ENCODE measurements at regions not wholly inside any gene's neighbourhood (a gene's known extent, or its start where the extent isn't known, plus 50 kb on each side); places are given as distances from the start of the nearest gene placed in this dataset.

DNA sequence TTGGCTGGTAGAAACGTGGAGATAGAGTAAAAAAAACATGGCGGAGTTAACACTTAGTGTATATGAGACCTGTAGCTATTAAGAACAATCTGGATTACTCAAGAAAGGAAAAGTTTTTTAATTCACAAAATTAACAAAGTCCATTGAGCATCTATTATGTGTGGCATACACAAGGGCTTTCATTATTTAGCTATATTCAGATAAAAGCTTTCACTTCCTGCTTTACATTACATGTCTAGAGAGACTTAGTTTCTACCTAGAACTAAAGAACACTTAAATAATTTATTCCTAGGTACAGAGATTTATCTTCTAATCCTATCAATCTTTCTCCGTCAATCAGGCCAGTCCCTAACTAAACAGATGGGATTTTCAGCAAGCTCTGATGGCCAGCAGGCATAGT, 196.0 kb upstream of the SLC39A10 start:
- intact Hi-C loops (cut with DNase I) = no loop called here
- no peak for DNase-seq
- no peaks in the 10 kb centered on the region for H3K36me3 ChIP-seq
- H3K4me1 ChIP-seq = no peaks in the 10 kb centered on the region
- no peaks in the 10 kb centered on the region for H3K27me3 ChIP-seq
- H3K27ac ChIP-seq = no peak overlapping the region
- no peak overlapping the region for H3K4me3 ChIP-seq (replicated peaks in 1 of 3)
- TF ChIP-seq POLR2A (IDR thresholded peaks at IDR 0.05) = no peak
- TF ChIP-seq, protein P1, sequence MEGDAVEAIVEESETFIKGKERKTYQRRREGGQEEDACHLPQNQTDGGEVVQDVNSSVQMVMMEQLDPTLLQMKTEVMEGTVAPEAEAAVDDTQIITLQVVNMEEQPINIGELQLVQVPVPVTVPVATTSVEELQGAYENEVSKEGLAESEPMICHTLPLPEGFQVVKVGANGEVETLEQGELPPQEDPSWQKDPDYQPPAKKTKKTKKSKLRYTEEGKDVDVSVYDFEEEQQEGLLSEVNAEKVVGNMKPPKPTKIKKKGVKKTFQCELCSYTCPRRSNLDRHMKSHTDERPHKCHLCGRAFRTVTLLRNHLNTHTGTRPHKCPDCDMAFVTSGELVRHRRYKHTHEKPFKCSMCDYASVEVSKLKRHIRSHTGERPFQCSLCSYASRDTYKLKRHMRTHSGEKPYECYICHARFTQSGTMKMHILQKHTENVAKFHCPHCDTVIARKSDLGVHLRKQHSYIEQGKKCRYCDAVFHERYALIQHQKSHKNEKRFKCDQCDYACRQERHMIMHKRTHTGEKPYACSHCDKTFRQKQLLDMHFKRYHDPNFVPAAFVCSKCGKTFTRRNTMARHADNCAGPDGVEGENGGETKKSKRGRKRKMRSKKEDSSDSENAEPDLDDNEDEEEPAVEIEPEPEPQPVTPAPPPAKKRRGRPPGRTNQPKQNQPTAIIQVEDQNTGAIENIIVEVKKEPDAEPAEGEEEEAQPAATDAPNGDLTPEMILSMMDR (IDR thresholded peaks at IDR 0.05) = no peak
- WGBS, 2 donors = 55 to 57% methylated on average over 3 of the region's 3 CpGs
- H3K9me3 ChIP-seq = no peaks in the 10 kb centered on the region

DNA sequence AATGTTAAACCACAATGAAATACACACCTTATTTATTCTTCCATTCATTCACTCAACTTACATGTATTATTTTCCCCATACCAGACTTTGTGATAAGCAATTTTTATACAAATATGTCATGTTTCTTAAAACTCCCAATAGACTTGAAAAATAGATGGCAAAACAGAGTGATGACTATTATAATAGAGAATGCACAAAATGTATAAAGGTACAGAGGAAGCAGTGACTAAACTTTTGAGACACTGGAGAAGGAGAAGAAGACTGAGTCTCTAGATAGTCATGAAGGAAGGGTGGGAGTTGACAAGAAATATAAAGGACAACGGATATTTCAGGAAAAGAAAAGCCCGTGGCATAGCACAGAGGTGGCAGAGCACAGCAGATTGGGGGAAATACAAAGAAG, 198.1 kb upstream of the SLC39A10 start:
- H3K27me3 ChIP-seq = no peaks in the 10 kb centered on the region
- no peaks in the 10 kb centered on the region for H3K4me1 ChIP-seq
- WGBS, 2 donors = 90% methylated on average over 2 of the region's 2 CpGs
- intact Hi-C loops (cut with DNase I) = no loop called here
- H3K36me3 ChIP-seq = no peaks in the 10 kb centered on the region
- H3K4me3 ChIP-seq (replicated peaks in 1 of 3) = no peak overlapping the region
- H3K9me3 ChIP-seq = no peaks in the 10 kb centered on the region
- H3K27ac ChIP-seq = no peak overlapping the region
- DNase-seq = no peak
- no peak for TF ChIP-seq POLR2A (IDR thresholded peaks at IDR 0.05)
- TF ChIP-seq, protein P1 (IDR thresholded peaks at IDR 0.05) = no peak

DNA sequence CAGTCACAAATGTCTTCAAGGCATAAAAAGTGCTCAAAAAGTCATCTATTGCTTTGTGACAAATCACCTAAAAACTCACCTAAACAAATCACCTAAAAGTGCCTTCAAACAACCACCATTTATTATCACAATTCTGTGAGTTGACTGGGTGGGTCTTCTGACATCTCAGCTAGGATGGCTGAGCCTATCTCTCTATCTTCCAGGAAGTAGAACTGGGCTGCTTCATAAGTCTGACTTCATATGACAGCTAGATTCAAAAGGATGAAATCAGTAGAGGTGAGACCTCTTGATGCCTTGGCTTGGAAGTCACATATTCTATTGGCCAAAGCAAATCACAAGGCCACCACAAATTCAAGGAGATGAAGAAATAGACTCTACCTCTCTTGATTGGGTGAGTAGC, 199.2 kb upstream of the SLC39A10 start:
- intact Hi-C loops (cut with DNase I) = no loop called here
- Histone ChIP-seq H3K9me3 (no peaks in the 10 kb centered on the region), H3K27ac (no peak overlapping the region), H3K36me3 (no peaks in the 10 kb centered on the region), H3K4me1 (no peaks in the 10 kb centered on the region), H3K27me3 (no peaks in the 10 kb centered on the region), H3K4me3 (replicated peaks in 1 of 3) (no peak overlapping the region)
- no peak for DNase-seq
- TF ChIP-seq, protein P1 (IDR thresholded peaks at IDR 0.05) = no peak
- no peak for TF ChIP-seq POLR2A (IDR thresholded peaks at IDR 0.05)

DNA sequence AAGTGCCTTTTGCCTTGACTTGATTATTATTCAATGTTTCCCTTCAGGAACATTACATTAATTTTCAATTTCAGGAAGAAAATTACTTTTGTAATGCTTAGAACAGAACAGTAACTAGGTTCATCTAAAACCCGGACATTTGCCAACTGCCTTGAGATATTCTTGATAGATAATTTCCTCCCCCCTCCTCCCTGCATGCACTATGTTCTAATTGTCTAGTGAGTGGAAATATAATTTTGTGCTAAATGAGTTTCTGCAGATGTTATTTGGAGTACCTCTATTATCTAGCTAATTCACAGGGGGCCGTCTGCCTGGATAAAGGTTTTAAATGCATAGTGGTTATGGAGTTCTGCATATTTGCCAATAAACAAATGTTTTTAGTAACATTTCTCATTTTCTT, 200.3 kb upstream of the SLC39A10 start:
- 75 to 87% methylated on average over 2 of the region's 2 CpGs for WGBS, 2 donors

DNA sequence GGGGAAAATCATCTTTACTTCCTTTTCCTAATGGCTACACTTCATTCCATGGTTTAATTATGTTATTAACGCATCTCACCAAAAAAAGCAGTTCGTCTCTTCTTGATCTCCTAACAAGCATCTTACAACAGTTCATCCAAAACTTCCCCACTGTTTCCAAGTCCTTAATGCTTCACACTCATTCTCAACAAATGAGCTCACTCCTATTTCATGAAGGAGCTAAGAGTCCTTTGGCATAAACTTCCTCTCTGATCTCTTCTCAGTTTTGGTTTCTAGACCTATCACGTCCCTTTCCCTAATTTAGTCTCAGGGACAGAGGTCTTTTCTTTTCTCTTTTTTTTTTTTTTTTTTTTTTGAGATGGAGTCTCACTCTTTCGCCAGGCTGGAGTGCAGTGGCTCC, 205.9 kb upstream of the SLC39A10 start:
- intact Hi-C loops (cut with DNase I) = no loop called here
- DNase-seq = no peak
- TF ChIP-seq POLR2A (IDR thresholded peaks at IDR 0.05) = no peak
- TF ChIP-seq, protein P1 (IDR thresholded peaks at IDR 0.05) = no peak
- no peaks in the 10 kb centered on the region for H3K4me1 ChIP-seq
- H3K36me3 ChIP-seq = no peaks in the 10 kb centered on the region
- H3K27ac ChIP-seq = no peak overlapping the region
- H3K4me3 ChIP-seq (replicated peaks in 1 of 3) = no peak overlapping the region
- WGBS, 2 donors = 82 to 88% methylated on average over 4 of the region's 4 CpGs
- H3K9me3 ChIP-seq = no peaks in the 10 kb centered on the region
- H3K27me3 ChIP-seq = no peaks in the 10 kb centered on the region

More for the DNA sequence above, 200.3 kb upstream of the SLC39A10 start:
- DNase-seq = no peak
- no peak overlapping the region for H3K27ac ChIP-seq
- H3K4me1 ChIP-seq = no peaks in the 10 kb centered on the region
- no peaks in the 10 kb centered on the region for H3K9me3 ChIP-seq
- no peak overlapping the region for H3K4me3 ChIP-seq (replicated peaks in 1 of 3)
- TF ChIP-seq, protein P1 (IDR thresholded peaks at IDR 0.05) = no peak
- no peak for TF ChIP-seq POLR2A (IDR thresholded peaks at IDR 0.05)
- no peaks in the 10 kb centered on the region for H3K36me3 ChIP-seq
- intact Hi-C loops (cut with DNase I) = no loop called here
- no peaks in the 10 kb centered on the region for H3K27me3 ChIP-seq
